Neuronal stem cell (in vitro differentiated cells): ENCODE measurements at regions not wholly inside any gene's neighbourhood (a gene's known extent, or its start where the extent isn't known, plus 50 kb on each side); places are given as distances from the start of the nearest gene placed in this dataset.
"Not testable (repeated sequence)": the region's sequence is repeated elsewhere in the genome, so short reads cannot be mapped to it uniquely, and the experiment has no call there.

Experiments used
- DNase-seq: peaks from one replicate; pipeline ENCODE4 v3.0.0-alpha.2; 2013; ENCODE audit warnings: low spot score
- H2AFZ ChIP-seq: one replicate; pipeline ENCODE4 v1.6.1; 2013; ENCODE audit warnings: mild to moderate bottlenecking, low read length, inconsistent platforms
- H2AK5ac ChIP-seq: 2 replicates; pipeline ENCODE4 v1.6.1; 2013; ENCODE audit warnings: low read depth, mild to moderate bottlenecking, inconsistent platforms, low read length, moderate library complexity, mixed read lengths
- H2BK120ac ChIP-seq: 2 replicates; pipeline ENCODE4 v1.6.1; 2013; ENCODE audit warnings: low read depth, mild to moderate bottlenecking, inconsistent platforms, low read length, moderate library complexity, mixed read lengths
- H2BK12ac ChIP-seq: one replicate; pipeline ENCODE4 v1.6.1; 2013; ENCODE audit warnings: low read length, inconsistent platforms
- H2BK15ac ChIP-seq: 2 replicates; pipeline ENCODE4 v1.6.1; 2013; ENCODE audit warnings: mild to moderate bottlenecking, low read length, inconsistent platforms, mixed read lengths
- H2BK5ac ChIP-seq: one replicate; pipeline ENCODE4 v1.6.1; 2013; ENCODE audit warnings: inconsistent platforms, mild to moderate bottlenecking, low read length, moderate library complexity
- H3K14ac ChIP-seq: one replicate; pipeline ENCODE4 v1.6.1; 2013; ENCODE audit warnings: low read length, inconsistent platforms
- H3K18ac ChIP-seq: 2 replicates; pipeline ENCODE4 v1.6.1; 2013; ENCODE audit warnings: low read length, inconsistent platforms
- H3K23ac ChIP-seq: 2 replicates; pipeline ENCODE4 v1.6.1; 2013; ENCODE audit warnings: low read depth, mild to moderate bottlenecking, mixed read lengths, low read length, inconsistent platforms; ENCODE audit not compliant: poor library complexity
- H3K27ac ChIP-seq: replicated peaks from 3 replicates; pipeline ENCODE4 v1.5.1; 2013; ENCODE audit warnings: low read length, inconsistent platforms
- H3K27me3 ChIP-seq, 3 experiments: 2 replicates each; pipeline ENCODE4 v1.6.1; 2013; ENCODE audit warnings: low read length in 3 of 3, mild to moderate bottlenecking in 2 of 3, inconsistent platforms in 1 of 3, low read depth in 1 of 3, mixed read lengths in 1 of 3, moderate library complexity in 1 of 3; ENCODE audit not compliant: control insufficient read depth in 3 of 3, insufficient read depth in 3 of 3
- H3K36me3 ChIP-seq, 2 donors: replicated peaks in 1 of 2; 2 replicates each; pipeline ENCODE4 v1.6.1; 2013; ENCODE audit warnings: low read length in 2 of 2; ENCODE audit not compliant: control insufficient read depth in 2 of 2, insufficient read depth in 2 of 2
- H3K4ac ChIP-seq: 2 replicates; pipeline ENCODE4 v1.6.1; 2013; ENCODE audit warnings: inconsistent platforms, mild to moderate bottlenecking, low read length, moderate library complexity
- H3K4me1 ChIP-seq, 2 donors: 1 replicate in 1 of 2; 2 replicates in 1 of 2; pipeline ENCODE4 v1.6.1; 2013; ENCODE audit warnings: low read length in 2 of 2, low read depth in 1 of 2; ENCODE audit not compliant: control insufficient read depth in 2 of 2, insufficient read depth in 1 of 2
- H3K4me2 ChIP-seq: one replicate; pipeline ENCODE4 v1.6.1; 2013; ENCODE audit warnings: mild to moderate bottlenecking, low read length, inconsistent platforms; ENCODE audit not compliant: insufficient read depth, poor library complexity, severe bottlenecking
- H3K4me3 ChIP-seq, 2 donors: 2 replicates each; pipeline ENCODE4 v1.5.1; 2013; ENCODE audit warnings: low read length in 2 of 2, mild to moderate bottlenecking in 2 of 2, inconsistent platforms in 1 of 2, moderate library complexity in 1 of 2
- H3K79me1 ChIP-seq: one replicate; pipeline ENCODE4 v1.6.1; 2013; ENCODE audit warnings: low read depth, mild to moderate bottlenecking, inconsistent platforms, low read length, moderate library complexity
- H3K9ac ChIP-seq: one replicate; pipeline ENCODE4 v1.6.1; 2013; ENCODE audit warnings: mild to moderate bottlenecking, low read depth, low read length, inconsistent platforms; ENCODE audit not compliant: poor library complexity
- H3K9me3 ChIP-seq, 2 donors: replicated peaks in 1 of 2; 2 replicates each; pipeline versions ENCODE3 to v1.6.1; 2013; ENCODE audit warnings: low read length in 2 of 2, mild to moderate bottlenecking in 2 of 2, inconsistent platforms in 1 of 2, low read depth in 1 of 2, mixed read lengths in 1 of 2, moderate library complexity in 1 of 2; ENCODE audit not compliant: control insufficient read depth in 2 of 2, insufficient read depth in 1 of 2
- H4K8ac ChIP-seq: one replicate; pipeline ENCODE4 v1.6.1; 2013; ENCODE audit warnings: low read depth, mild to moderate bottlenecking, inconsistent platforms, low read length, moderate library complexity
- H4K91ac ChIP-seq: one replicate; pipeline ENCODE4 v1.6.1; 2013; ENCODE audit warnings: low read length, low read depth, mild to moderate bottlenecking, inconsistent platforms; ENCODE audit not compliant: poor library complexity
- WGBS, 2 donors: extraction: QIAGEN DNeasy Blood & Tissue Kit; methylation state at CpG; one replicate each; pipeline ENCODE4 v1.1.7; 2013; ENCODE audit warnings: missing lambda C conversion rate in 2 of 2, mixed read lengths in 1 of 2; ENCODE audit not compliant: insufficient read length in 2 of 2, insufficient replicate concordance in 1 of 2; ENCODE audit errors: extremely low coverage in 2 of 2; 5-methylcytosine and 5-hydroxymethylcytosine counted together

DNA sequence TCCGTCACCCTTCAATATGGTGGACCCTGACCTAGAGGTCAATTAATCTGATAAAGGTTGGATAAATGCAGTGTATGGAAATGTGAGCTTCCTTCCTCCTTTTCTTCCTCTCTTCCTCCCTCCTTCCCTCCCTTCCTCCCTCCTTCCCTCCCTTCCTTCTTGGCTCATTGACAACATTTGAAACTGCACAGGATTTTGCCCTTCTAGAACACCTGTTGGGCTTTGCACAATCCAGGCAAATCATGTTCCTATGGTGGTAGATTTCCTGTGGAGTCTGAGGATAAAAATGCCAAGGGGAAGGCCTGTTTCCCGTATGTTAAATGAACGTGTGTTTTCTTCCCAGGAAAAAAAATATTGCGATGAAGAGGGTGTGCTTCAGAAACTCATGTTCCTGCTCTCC lies 642.8 kb downstream of the EPM2A start:
- Histone ChIP-seq H3K4me2 (no peak overlapping the region), H3K4me3 (no peak overlapping the region), H2BK15ac (no peak overlapping the region), H3K14ac (no peak overlapping the region), H4K8ac (no peak overlapping the region), H3K27me3 (no peaks in the 10 kb centered on the region), H3K36me3 (no peaks in the 10 kb centered on the region), H2AFZ (no peak overlapping the region), H2BK120ac (no peak overlapping the region), H3K23ac (no peak overlapping the region), H3K27ac (no peak overlapping the region), H3K4me1 (no peaks in the 10 kb centered on the region), H2BK12ac (no peak overlapping the region), H3K79me1 (no peaks in the 10 kb centered on the region), H2BK5ac (no peak overlapping the region), H4K91ac (no peak overlapping the region), H2AK5ac (no peak overlapping the region), H3K9me3 (peaks cover 0 to 2% of the 10 kb centered on the region in 2 donors), H3K4ac (no peak overlapping the region), H3K9ac (no peak overlapping the region), H3K18ac (no peak overlapping the region)
- no CpG with 5 or more reads among the region's 4 CpGs for whole genome bisulfite sequencing, 2 donors
- no peak for DNase-seq

DNA sequence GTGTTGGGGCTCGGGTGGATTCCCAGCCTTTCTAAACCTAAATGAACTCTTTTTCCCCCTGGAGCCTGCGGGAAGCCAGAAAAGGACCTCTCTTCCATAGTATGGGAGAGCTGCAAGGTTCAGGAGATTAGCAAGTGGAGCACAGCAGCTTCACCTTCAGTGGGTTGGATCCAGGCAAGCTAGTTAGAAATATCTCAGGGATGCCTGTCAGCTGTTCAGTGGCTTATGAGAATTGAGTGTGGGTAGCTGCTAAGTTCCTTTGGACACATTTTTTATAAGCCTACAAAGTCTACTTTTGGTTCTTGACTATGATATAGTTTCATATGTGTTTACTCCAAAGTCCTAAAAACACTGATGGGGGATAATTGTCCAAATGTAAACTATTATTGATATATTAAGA lies 642.1 kb downstream of the EPM2A start:
- no peak overlapping the region for H3K14ac ChIP-seq
- no peak overlapping the region for H2AK5ac ChIP-seq
- H3K27me3 ChIP-seq = no peaks in the 10 kb centered on the region
- no peaks in the 10 kb centered on the region for H3K4me1 ChIP-seq
- no peak overlapping the region for H2BK15ac ChIP-seq
- no peak overlapping the region for H4K91ac ChIP-seq
- H3K36me3 ChIP-seq = no peaks in the 10 kb centered on the region
- no peak overlapping the region for H2BK12ac ChIP-seq
- peaks cover 0 to 2% of the 10 kb centered on the region in 2 donors for H3K9me3 ChIP-seq
- no peak overlapping the region for H2AFZ ChIP-seq
- no peak overlapping the region for H4K8ac ChIP-seq
- no peak overlapping the region for H3K18ac ChIP-seq
- DNase-seq = no peak
- no peak overlapping the region for H3K9ac ChIP-seq
- H3K79me1 ChIP-seq = no peaks in the 10 kb centered on the region
- no peak overlapping the region for H2BK120ac ChIP-seq
- no peak overlapping the region for H3K4me3 ChIP-seq
- H2BK5ac ChIP-seq = no peak overlapping the region
- no CpG with 5 or more reads among the region's 2 CpGs for WGBS, 2 donors
- no peak overlapping the region for H3K23ac ChIP-seq
- H3K4ac ChIP-seq = no peak overlapping the region
- H3K27ac ChIP-seq = no peak overlapping the region
- no peak overlapping the region for H3K4me2 ChIP-seq

DNA sequence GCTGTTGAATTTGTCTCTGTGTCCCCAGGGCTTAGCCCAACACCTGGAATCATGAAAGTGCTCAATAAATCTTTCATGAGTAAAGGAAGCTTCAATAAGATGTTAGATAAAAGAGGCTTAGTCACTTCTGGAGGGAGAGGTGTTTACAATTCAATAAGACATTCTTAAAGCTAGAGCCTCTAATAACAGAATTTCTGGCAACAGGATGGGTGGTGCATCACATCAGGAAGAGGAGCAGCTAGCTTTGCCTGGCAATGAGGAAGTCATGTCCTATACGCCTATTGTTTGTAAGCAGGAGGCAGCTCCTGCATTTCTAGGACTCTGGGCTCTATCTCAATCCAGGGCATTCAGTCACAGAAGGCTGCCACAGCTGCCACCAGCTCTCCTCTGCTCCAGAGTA lies 638.5 kb downstream of the EPM2A start:
- DNase-seq = no peak
- Histone ChIP-seq H3K14ac (no peak overlapping the region), H2BK5ac (no peak overlapping the region), H4K91ac (no peak overlapping the region), H3K4me2 (no peak overlapping the region), H3K79me1 (no peaks in the 10 kb centered on the region), H3K18ac (no peak overlapping the region), H2BK120ac (no peak overlapping the region), H4K8ac (no peak overlapping the region), H3K9ac (no peak overlapping the region), H2BK15ac (no peak overlapping the region), H2AK5ac (no peak overlapping the region), H2BK12ac (no peak overlapping the region), H3K36me3 (no peaks in the 10 kb centered on the region), H3K9me3 (peaks cover 0 to 2% of the 10 kb centered on the region in 2 donors), H3K4me1 (no peaks in the 10 kb centered on the region), H2AFZ (no peak overlapping the region), H3K4me3 (no peak overlapping the region), H3K4ac (no peak overlapping the region), H3K23ac (no peak overlapping the region), H3K27me3 (no peaks in the 10 kb centered on the region), H3K27ac (no peak overlapping the region)
- no CpG with 5 or more reads among the region's 1 CpG for WGBS, 2 donors

DNA sequence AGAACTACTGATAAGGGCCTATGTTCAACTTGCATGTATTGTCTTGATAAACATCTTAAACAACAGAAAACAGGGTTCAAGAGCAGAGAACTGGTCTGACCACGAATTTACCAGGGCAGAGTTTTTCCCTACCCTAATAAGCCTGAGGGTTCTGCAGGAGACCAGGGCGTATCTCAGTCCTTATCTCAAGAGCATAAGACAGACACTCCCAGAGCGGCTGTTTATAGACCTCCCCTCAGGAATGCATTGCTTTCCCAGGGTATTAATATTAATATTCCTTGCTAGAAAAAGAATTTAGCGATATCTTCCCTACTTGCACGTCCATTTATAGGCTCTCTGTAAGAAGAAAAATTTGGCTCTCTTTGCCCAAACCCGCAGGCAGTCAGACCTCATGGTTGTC lies 637.2 kb downstream of the EPM2A start:
- H3K9me3 ChIP-seq, H3K4ac ChIP-seq, H3K9ac ChIP-seq, H2AFZ ChIP-seq, H3K27ac ChIP-seq, H2AK5ac ChIP-seq, H4K8ac ChIP-seq, H3K18ac ChIP-seq, H3K27me3 ChIP-seq, H3K23ac ChIP-seq, H3K4me2 ChIP-seq, H2BK5ac ChIP-seq, H3K36me3 ChIP-seq, H2BK12ac ChIP-seq, H4K91ac ChIP-seq, H3K14ac ChIP-seq, H3K4me3 ChIP-seq, H3K4me1 ChIP-seq, H3K79me1 ChIP-seq, H2BK120ac ChIP-seq, DNase-seq, H2BK15ac ChIP-seq: not testable (repeated sequence)
- WGBS, 2 donors = no CpG with 5 or more reads among the region's 6 CpGs
